ENCODE measurements at regions not wholly inside any gene's neighbourhood (a gene's known extent, or its start where the extent isn't known, plus 50 kb on each side); places are given as distances from the start of the nearest gene placed in this dataset.

DNA sequence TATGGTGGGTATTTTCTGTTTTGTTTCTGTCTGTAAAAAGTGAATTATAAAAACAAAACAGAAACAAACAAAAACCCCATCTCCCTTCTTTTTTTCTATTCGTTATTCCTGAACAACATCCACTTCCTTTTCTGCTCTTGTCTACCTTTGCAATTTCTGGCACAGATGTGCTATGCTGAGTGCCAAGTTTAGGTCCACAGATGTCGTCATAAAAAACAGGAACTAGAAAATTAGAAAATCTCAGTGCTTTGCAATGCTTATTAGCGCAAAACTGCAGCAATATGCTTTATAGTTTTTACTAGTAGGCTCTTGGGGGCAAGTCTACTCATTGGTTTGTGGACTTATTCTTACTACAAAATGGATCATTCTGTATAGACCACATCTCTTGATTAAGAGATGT, 94.2 kb upstream of the PRKCQ start:
- DNase-seq = peak in 1 of 2 donors; percentile 14

DNA sequence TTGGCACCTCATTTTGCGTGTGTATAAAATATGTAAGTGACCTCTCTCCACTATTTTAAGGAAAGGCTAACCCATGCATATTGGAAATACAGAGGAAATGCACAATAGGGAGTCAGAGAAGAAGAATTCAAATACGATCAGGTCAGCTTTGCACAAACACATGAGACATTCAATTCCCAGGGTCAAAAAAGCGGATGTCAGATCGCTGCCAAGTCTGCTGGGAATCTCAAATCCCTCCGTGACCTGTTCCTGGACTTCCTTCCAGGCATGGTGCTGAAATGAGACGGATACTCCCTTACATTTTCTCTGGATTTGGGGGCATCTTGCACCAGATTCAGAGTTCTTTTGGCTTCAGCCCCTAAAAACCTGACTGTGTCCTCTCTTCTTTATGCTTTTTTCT, 91.9 kb upstream of the PRKCQ start:
- DNase-seq = no peak

DNA sequence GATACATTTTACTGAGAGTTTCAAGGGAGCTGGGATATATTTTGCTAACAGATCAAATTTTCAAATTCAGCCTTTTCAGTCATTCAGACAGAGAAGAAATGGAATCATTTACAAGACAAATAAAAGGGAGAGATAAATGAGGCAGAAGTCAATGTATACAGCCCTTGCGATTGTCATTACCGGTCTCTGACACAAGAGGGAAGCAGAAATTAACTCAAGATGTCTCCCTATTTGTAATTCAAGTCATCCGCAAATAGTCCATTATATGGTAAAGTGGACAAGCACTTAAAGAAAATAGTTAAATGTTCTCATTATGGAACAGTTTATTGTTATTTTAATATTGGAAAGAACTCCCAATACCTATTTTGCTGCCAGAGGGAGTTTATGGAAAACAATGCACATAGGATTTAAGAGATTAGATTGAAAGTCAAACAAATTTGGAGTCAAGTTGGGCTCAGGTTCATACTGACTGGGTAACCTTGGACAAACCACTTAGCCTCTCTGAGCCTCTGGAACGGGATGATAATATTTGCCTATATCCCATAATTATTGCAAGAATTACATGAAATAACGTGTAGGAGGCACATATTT, 89.3 kb upstream of the PRKCQ start:
- DNase-seq = peak in 1 of 2 donors; percentile 45

DNA sequence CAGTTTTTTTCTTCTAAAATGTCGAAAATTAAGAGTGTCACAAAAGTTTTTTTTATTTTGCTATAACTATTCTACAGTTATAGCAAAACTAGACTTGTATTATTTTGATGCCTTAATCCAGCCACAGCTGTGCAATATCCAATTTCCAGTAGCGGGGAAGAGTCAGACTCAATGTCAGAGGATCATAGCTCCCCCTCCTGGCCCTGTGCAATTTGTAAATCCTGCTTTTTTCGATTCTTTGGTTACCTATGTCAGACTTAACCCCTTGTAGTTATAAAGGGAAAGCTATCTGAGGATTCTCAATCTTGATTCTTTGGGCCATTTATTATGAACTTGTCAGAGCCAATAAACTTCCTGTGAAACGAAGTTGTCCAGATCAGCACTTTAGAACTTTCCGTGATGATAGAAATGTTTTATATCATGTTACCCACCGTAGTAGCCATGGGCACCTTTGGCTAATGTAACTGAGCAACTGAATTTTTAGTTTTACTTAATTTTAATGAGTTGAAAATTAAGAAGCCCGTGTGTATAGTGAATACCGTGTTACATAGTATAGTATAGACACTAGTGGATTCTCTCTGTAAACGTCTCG, 87.7 kb upstream of the PRKCQ start:
- DNase-seq = peak in 1 of 2 donors; percentile 55

DNA sequence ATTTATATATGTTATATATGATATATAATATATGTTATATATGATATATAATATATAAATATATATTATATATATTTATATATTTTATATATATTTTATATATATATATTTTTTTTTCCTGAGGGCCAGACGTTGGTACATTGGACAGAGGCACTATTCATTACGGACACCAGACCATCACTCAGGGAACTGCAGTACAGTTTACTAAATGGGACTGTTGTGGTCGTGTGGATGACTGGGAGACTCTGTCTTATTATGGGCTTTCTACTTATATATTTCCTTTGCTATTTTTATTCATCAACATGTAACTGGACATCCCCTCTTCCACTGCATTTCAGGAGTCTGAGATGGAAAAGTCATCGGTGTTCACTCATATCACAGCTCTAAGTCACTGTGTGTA, 87.1 kb upstream of the PRKCQ start:
- DNase-seq = no peak

DNA sequence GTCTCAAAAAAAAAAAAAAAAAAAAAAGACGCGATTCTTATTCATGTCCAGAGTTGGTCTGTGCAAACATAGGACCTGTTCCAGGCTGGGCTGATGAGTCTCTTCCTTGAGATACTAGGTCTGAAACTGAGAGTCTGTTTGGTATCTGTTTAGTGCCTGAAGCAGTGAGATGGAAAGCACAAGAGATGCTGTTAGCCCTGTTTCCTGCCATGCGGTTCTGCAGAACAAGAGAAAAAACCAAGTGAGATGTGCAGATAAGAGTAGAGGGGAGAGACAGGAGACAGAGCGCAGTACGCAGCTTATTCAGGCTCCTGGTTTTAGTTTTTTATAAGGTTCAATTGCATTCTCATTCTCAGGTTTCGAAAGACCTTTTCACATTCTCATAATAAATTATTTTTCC, 85.8 kb upstream of the PRKCQ start:
- DNase-seq = peak in 1 of 2 donors; percentile 89

- DNase-seq = no peak
These were observed 80.4 kb upstream of the PRKCQ start for GRCh38 chr10:6660460-6660859.

GRCh38 chr10:6659451-6659850, 79.4 kb upstream of the PRKCQ start:
- DNase-seq = no peak

DNA sequence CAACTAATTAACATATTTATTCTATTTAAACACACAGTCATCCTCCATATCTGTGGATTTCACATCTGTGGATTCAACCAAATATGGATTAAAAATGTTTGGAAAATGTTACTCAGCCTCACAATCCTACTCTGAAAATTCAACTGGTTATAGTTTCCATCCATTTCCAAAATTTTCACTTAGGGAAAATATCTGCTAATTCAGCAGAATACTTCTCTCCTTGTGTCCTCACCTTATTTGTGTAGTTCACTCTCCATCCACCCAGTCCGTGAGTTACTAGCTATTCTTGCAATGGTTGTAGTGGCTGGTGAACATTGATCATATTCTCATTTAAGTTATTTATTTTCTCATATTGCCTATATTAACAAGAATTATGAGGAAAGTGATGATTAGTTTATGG, 77.6 kb upstream of the PRKCQ start:
- no peak for DNase-seq

DNA sequence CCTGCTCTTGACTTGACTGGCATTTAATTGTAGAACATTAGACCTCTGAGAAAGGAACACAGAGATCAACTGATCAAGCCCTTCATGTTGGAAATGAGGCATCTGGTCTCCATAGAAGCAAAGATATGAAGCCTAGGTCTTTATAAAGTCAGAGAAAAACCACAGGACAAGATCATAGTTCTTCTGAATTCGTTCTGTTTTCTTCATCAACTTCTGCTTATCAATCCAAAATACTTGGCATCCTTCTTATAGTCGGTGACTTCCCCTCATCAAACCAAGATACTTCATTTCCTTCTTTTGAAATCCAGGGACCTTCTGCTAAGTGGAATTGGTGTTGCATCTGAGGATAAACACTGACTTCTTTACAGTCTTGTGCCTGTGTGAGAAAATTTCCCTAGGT, 77.1 kb upstream of the PRKCQ start:
- DNase-seq = peak in 1 of 2 donors; percentile 7

GRCh38 chr10:6654571-6654970, 74.5 kb upstream of the PRKCQ start:
- peak in 1 of 2 donors; percentile 13 for DNase-seq

GRCh38 chr10:6650586-6650985, 70.5 kb upstream of the PRKCQ start:
- no peak for DNase-seq

- no peak for DNase-seq
These were observed 69.8 kb upstream of the PRKCQ start for GRCh38 chr10:6649903-6650302.

GRCh38 chr10:6648894-6649720, 69.0 kb upstream of the PRKCQ start:
- DNase-seq = no peak

- DNase-seq = peak in 1 of 2 donors; percentile 1
These were observed 67.9 kb upstream of the PRKCQ start for GRCh38 chr10:6647811-6648526.

- DNase-seq = peak in 1 of 2 donors; percentile 19
These were observed 63.9 kb upstream of the PRKCQ start for GRCh38 chr10:6643962-6644361.

DNA sequence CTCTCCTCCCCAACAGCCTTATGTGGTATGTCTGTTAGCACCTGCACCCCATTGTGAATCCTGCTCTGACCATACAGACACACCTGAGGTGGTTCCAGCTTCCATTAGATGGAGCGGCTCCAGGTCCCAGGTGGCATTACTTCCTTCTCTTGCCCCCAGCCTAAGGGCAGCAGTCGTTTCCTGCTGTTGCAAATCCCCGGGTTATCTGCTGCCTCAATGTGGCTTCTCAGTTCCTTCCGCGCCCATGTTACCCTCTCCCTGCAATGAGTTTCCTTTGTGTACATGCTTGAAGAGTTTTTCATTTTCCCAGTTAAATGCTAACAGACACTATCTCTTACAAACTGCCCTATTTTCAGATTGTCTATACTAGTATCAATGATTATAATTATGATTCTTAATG, 62.8 kb upstream of the PRKCQ start:
- peak in 1 of 2 donors; percentile 54 for DNase-seq

DNA sequence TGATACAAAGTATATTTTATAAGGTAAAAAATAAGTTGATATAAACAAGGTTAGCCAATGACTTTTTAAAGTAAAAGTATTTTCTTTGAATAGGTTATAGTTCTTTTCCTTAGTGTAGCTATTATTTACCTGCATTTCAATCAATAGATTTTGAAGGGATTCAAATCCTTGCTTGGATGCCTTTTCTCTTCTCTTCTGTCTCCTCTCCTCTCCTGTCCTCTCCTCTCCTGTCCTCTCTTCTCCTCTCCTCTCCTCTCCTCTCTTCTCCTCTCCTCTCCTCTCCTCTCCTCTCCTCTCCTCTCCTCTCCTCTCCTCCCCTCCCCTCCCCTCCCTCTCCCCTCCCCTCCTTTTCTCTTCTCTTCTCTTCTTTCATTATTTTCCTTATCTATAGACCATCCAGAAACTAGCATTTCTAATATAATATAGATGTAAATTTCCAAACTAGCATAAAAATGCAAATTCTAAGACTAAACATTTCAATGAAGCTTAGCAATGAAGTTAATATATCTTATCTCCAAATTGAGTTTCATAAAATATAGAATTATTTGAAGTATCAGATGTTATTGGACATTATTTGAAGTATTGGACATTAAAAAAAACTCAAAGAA, 60.5 kb upstream of the PRKCQ start:
- DNase-seq = no peak

DNA sequence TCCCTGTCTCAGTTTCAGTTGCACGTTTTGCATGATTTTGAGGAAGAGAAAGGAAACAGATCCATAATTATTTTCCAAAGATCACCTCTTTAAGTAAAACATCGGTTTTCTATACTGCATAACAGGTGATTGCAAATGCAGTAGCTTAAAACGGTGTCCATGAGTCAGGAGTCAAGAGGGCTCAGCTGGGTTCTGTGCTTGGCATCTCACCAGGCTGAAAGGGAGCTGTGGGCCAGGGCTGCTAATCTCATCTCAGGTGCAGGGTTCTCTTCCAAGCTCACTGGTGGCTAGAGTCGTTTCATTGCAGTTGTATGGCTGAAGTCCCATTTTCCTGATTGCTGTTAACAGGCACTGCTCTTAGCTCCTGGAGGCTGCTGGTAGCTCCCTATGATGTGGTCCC, 57.0 kb upstream of the PRKCQ start:
- DNase-seq = no peak

- no peak for DNase-seq
These were observed 55.7 kb upstream of the PRKCQ start for GRCh38 chr10:6635784-6636183.
